ENCODE measurements at regions not wholly inside any gene's neighbourhood (a gene's known extent, or its start where the extent isn't known, plus 50 kb on each side); places are given as distances from the start of the nearest gene placed in this dataset.

- TF ChIP-seq, protein P1, sequence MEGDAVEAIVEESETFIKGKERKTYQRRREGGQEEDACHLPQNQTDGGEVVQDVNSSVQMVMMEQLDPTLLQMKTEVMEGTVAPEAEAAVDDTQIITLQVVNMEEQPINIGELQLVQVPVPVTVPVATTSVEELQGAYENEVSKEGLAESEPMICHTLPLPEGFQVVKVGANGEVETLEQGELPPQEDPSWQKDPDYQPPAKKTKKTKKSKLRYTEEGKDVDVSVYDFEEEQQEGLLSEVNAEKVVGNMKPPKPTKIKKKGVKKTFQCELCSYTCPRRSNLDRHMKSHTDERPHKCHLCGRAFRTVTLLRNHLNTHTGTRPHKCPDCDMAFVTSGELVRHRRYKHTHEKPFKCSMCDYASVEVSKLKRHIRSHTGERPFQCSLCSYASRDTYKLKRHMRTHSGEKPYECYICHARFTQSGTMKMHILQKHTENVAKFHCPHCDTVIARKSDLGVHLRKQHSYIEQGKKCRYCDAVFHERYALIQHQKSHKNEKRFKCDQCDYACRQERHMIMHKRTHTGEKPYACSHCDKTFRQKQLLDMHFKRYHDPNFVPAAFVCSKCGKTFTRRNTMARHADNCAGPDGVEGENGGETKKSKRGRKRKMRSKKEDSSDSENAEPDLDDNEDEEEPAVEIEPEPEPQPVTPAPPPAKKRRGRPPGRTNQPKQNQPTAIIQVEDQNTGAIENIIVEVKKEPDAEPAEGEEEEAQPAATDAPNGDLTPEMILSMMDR (IDR thresholded peaks at IDR 0.05; ENCODE audit: low read depth, low read length, missing input control): no peak
- TF ChIP-seq RXRA (IDR thresholded peaks at IDR 0.05): no peak
Measured at GRCh38 chr3:23720059-23720458, 85.7 kb upstream of the UBE2E1 start.

All from liver (tissue), 3 donors.